Endothelial cell of umbilical vein (primary cell): ENCODE measurements at regions not wholly inside any gene's neighbourhood (a gene's known extent, or its start where the extent isn't known, plus 50 kb on each side); places are given as distances from the start of the nearest gene placed in this dataset.

Experiments used
- BruUV-seq: library from RNA; stranded (reverse); fragments of 400-500 nt; replicated peaks from 2 replicates; lab custom pipeline; 2021; lab: Mats Ljungman, UMichigan
- CTCF ChIA-PET: fragments of 300-600, 350-600 bp; sonication (Branson Sonifier 250); formaldehyde crosslinking; loops from one replicate; lab custom pipeline; 2021; ENCODE audit warnings: antibody characterized with exemption, inconsistent platforms; lab: Charles Lee
- POLR2A ChIA-PET: fragments of 300-600, 350-600 bp; sonication (Branson Sonifier 250); formaldehyde crosslinking; loops from one replicate; lab custom pipeline; 2021; ENCODE audit warnings: antibody characterized with exemption, inconsistent platforms; lab: Charles Lee
- DNase-seq: peaks from one replicate; pipeline ENCODE4 v3.0.0-alpha.2; 2011; ENCODE audit warnings: low read depth, low spot score
- FAIRE-seq: peaks from 2 replicates; lab custom pipeline; 2011; peaks lifted over from hg19 to GRCh38; lab: Jason Lieb, UNC
- H2AFZ ChIP-seq: 2 replicates; pipeline ENCODE4 v1.6.0; 2012; ENCODE audit warnings: low read depth, low read length, control low read depth, inconsistent platforms
- H3K27ac ChIP-seq: 2 replicates; pipeline ENCODE4 v1.5.1; 2011; ENCODE audit warnings: low read depth, mild to moderate bottlenecking, control low read depth, low read length, moderate library complexity; ENCODE audit not compliant: insufficient read depth
- H3K27me3 ChIP-seq, 2 experiments: 2 replicates each; pipeline versions ENCODE4 v1.6.0 to v1.6.1; 2011; ENCODE audit warnings: low read length in 2 of 2, mixed read lengths in 1 of 2; ENCODE audit not compliant: control insufficient read depth in 2 of 2, insufficient read depth in 2 of 2
- H3K36me3 ChIP-seq, 2 experiments: 2 replicates in 1 of 2; 3 replicates in 1 of 2; pipeline ENCODE4 v1.5.1; 2011; ENCODE audit warnings: low read length in 2 of 2, mild to moderate bottlenecking in 1 of 2, moderate library complexity in 1 of 2; ENCODE audit not compliant: control insufficient read depth in 2 of 2, insufficient read depth in 2 of 2; ENCODE audit errors: extremely low read depth in 1 of 2
- H3K4me1 ChIP-seq: 3 replicates; pipeline ENCODE4 v1.5.1; 2011; ENCODE audit warnings: mild to moderate bottlenecking, low read length; ENCODE audit not compliant: control insufficient read depth, insufficient read depth; ENCODE audit errors: extremely low read depth
- H3K4me2 ChIP-seq: 2 replicates; pipeline ENCODE4 v1.6.1; 2011; ENCODE audit warnings: low read length, control low read depth, mixed read lengths; ENCODE audit not compliant: insufficient read depth
- H3K4me3 ChIP-seq, 3 experiments: fragments of 200-600 bp in 1 of 3; sonication (generic), shearing (Covaris generic) in 1 of 3; replicated peaks in 1 of 3; 2 replicates each; pipeline ENCODE4 v1.5.1; 2011 to 2016; ENCODE audit warnings: control low read depth in 3 of 3, low read length in 3 of 3, mild to moderate bottlenecking in 2 of 3, inconsistent platforms in 1 of 3, low read depth in 1 of 3, moderate library complexity in 1 of 3; ENCODE audit not compliant: insufficient read depth in 1 of 3
- H3K79me2 ChIP-seq: 2 replicates; pipeline ENCODE4 v1.6.0; 2012; ENCODE audit warnings: low read length, inconsistent platforms; ENCODE audit not compliant: control insufficient read depth, insufficient read depth
- H3K9ac ChIP-seq: replicated peaks from 2 replicates; pipeline ENCODE3; 2011; ENCODE audit warnings: low read length, control low read depth; ENCODE audit not compliant: insufficient read depth; ENCODE audit errors: extremely low read depth
- H3K9me1 ChIP-seq: replicated peaks from 3 replicates; pipeline ENCODE4 v1.6.0; 2011; ENCODE audit warnings: mild to moderate bottlenecking, low read length; ENCODE audit not compliant: control insufficient read depth, insufficient read depth; ENCODE audit errors: extremely low read depth
- H3K9me3 ChIP-seq: replicated peaks from 2 replicates; pipeline ENCODE4 v1.5.1; 2012; ENCODE audit warnings: low read length, inconsistent platforms; ENCODE audit not compliant: control insufficient read depth, insufficient read depth
- H4K20me1 ChIP-seq: replicated peaks from 2 replicates; pipeline ENCODE3; 2011; ENCODE audit warnings: mild to moderate bottlenecking, low read length; ENCODE audit not compliant: control insufficient read depth, insufficient read depth; ENCODE audit errors: extremely low read depth
- EZH2 ChIP-seq: IDR thresholded peaks from 2 replicates; pipeline ENCODE4 v1.6.1; 2012; ENCODE audit warnings: borderline replicate concordance, low read depth, mild to moderate bottlenecking, moderate library complexity, low read length, inconsistent platforms; ENCODE audit not compliant: severe bottlenecking
- FOS ChIP-seq: IDR thresholded peaks from 2 replicates; pipeline ENCODE4 v1.6.1; 2011; ENCODE audit warnings: mild to moderate bottlenecking, low read length, moderate library complexity, borderline replicate concordance; ENCODE audit not compliant: insufficient read depth
- GATA2 ChIP-seq: IDR thresholded peaks from 2 replicates; pipeline ENCODE4 v1.7.0; 2011; ENCODE audit warnings: low read depth, mild to moderate bottlenecking, moderate library complexity, mixed read lengths, low read length; ENCODE audit not compliant: insufficient read length, insufficient read depth
- JUN ChIP-seq: IDR thresholded peaks from 2 replicates; pipeline ENCODE4 v1.6.1; 2011; ENCODE audit warnings: borderline replicate concordance, low read depth; ENCODE audit not compliant: insufficient read length, insufficient read depth
- MYC ChIP-seq: IDR thresholded peaks from one replicate; pipeline ENCODE4 v1.6.1; 2011; ENCODE audit warnings: mild to moderate bottlenecking, low read depth, low read length
- POLR2A ChIP-seq: IDR thresholded peaks from 2 replicates; pipeline ENCODE4 v1.6.1; 2012; ENCODE audit warnings: low read depth, mild to moderate bottlenecking, control low read depth, low read length
- POLR2AphosphoS5 ChIP-seq: IDR thresholded peaks from 2 replicates; pipeline ENCODE4 v1.6.1; 2012; ENCODE audit warnings: low read depth, mild to moderate bottlenecking, control low read depth, low read length, moderate library complexity; ENCODE audit not compliant: insufficient read depth
- dilution Hi-C: fragments of 300-500 bp; cut with MboI; formaldehyde crosslinking; loops from one replicate; pipeline ENCODE4 v1.15.0; 2019; ENCODE audit warnings: low sequenced_read_pairs; ENCODE audit not compliant: extremely low pct_ligation_motif_present
- intact Hi-C: fragments of 100-400 bp; cut with micrococcal nuclease; formaldehyde crosslinking; loops from one replicate; pipeline ENCODE4 v1.10.0; 2022
- TF ChIP-seq, protein P1 (sequence below): IDR thresholded peaks from 2 replicates; pipeline ENCODE4 v1.6.1; 2011; ENCODE audit not compliant: insufficient read depth, insufficient read length
- TF ChIP-seq, protein P2 (sequence below), 2 donors: IDR thresholded peaks; 1 replicate in 1 of 2; 2 replicates in 1 of 2; pipeline ENCODE4 v1.5.1; 2011; ENCODE audit warnings: low read length in 2 of 2, mild to moderate bottlenecking in 2 of 2, moderate library complexity in 2 of 2, control low read depth in 1 of 2, inconsistent platforms in 1 of 2, low read depth in 1 of 2; ENCODE audit not compliant: insufficient read depth in 1 of 2; ENCODE audit errors: extremely low read depth in 1 of 2

DNA sequence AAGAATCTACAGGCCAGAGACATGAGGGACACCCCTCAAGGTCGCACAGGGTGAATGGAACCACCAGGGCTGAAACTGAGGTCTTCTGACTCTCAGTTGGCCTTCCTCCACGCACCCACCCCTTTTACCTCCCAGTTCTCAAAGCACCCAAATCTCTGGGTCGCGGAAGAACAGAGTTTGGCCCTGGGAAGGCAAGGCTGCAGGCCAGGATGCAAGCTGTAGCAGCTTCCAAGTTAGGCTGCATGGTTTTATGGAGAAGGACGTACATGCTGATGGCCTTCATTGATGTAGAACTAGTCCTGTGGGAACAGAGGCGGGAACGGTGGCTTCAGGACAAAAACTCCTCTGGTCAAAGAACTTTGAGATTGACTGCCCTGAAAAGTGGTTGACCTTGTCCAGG is 143.5 kb upstream of the B3GAT1 start:
- H3K36me3 ChIP-seq = no peaks in the 10 kb centered on the region
- H3K4me2 ChIP-seq = no peak overlapping the region
- H2AFZ ChIP-seq = no peak overlapping the region
- H3K27me3 ChIP-seq = no peaks in the 10 kb centered on the region
- H3K9me1 ChIP-seq = no peaks in the 10 kb centered on the region
- no peaks in the 10 kb centered on the region for H3K9me3 ChIP-seq
- ChIA-PET CTCF (no interaction called here), POLR2A (no interaction called here)
- no peak for FAIRE-seq
- no peak overlapping the region for H3K27ac ChIP-seq
- TF ChIP-seq JUN (no peak), EZH2 (no peak), MYC (no peak), GATA2 (no peak), POLR2AphosphoS5 (no peak), POLR2A (no peak), FOS (no peak)
- TF ChIP-seq, protein P1, sequence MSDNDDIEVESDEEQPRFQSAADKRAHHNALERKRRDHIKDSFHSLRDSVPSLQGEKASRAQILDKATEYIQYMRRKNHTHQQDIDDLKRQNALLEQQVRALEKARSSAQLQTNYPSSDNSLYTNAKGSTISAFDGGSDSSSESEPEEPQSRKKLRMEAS = no peak
- TF ChIP-seq, protein P2, sequence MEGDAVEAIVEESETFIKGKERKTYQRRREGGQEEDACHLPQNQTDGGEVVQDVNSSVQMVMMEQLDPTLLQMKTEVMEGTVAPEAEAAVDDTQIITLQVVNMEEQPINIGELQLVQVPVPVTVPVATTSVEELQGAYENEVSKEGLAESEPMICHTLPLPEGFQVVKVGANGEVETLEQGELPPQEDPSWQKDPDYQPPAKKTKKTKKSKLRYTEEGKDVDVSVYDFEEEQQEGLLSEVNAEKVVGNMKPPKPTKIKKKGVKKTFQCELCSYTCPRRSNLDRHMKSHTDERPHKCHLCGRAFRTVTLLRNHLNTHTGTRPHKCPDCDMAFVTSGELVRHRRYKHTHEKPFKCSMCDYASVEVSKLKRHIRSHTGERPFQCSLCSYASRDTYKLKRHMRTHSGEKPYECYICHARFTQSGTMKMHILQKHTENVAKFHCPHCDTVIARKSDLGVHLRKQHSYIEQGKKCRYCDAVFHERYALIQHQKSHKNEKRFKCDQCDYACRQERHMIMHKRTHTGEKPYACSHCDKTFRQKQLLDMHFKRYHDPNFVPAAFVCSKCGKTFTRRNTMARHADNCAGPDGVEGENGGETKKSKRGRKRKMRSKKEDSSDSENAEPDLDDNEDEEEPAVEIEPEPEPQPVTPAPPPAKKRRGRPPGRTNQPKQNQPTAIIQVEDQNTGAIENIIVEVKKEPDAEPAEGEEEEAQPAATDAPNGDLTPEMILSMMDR (IDR thresholded peaks at IDR 0.05; ENCODE audit: extremely low read depth in 1 of 2, insufficient read depth in 1 of 2, low read depth in 1 of 2, low read length in 2 of 2) = no peak
- no peaks in the 10 kb centered on the region for H3K79me2 ChIP-seq
- no TSS peak for BruUV-seq
- intact Hi-C loops = no loop called here
- dilution Hi-C loops = no loop called here
- no peak for DNase-seq
- H3K9ac ChIP-seq = no peak overlapping the region
- H3K4me3 ChIP-seq = no peak overlapping the region
- H3K4me1 ChIP-seq = no peaks in the 10 kb centered on the region
- H4K20me1 ChIP-seq = no peaks in the 10 kb centered on the region
